ENCODE measurements at regions not wholly inside any gene's neighbourhood (a gene's known extent, or its start where the extent isn't known, plus 50 kb on each side); places are given as distances from the start of the nearest gene placed in this dataset.

GRCh38 chr6:1144842-1145767 is 166.8 kb upstream of the FOXQ1 start:
- no peak for DNase-seq

GRCh38 chr6:1143655-1144054 is 168.2 kb upstream of the FOXQ1 start:
- DNase-seq = no peak

DNA sequence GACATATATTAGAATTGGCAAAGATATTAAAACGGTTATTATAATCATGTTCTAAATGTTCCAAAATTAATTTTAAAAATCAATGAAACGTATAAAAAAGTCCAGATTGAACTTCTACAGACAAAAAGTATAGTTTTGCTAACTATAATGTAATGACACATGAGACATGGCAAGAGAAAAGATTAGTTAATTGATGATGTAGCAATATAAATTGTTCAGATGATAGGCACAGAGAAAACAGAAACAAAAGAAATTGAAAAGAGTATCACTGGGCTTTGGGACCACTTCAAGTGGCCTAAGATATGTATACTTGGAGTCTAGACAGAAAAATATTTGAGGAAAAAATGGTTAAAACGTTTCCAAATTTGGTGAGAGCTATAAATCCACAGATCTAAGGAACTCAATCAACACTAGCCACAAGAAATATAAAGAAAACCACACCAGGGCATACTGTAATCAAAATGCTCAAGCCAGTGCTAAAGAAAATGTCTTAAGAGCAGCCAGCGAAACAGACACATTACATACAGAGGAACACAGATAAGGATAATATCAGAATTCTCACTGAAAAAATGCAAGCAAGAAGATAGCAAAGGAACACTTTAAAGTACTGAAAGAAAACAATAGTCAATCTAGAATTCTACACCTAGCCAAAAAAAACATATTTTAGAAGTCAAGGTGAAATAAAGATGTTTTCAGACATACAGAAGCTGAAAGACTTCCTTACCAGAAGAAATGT is 172.6 kb upstream of the FOXQ1 start:
- no peak for DNase-seq

- DNase-seq = no peak
These were observed 174.0 kb upstream of the FOXQ1 start for GRCh38 chr6:1137849-1138248.

DNA sequence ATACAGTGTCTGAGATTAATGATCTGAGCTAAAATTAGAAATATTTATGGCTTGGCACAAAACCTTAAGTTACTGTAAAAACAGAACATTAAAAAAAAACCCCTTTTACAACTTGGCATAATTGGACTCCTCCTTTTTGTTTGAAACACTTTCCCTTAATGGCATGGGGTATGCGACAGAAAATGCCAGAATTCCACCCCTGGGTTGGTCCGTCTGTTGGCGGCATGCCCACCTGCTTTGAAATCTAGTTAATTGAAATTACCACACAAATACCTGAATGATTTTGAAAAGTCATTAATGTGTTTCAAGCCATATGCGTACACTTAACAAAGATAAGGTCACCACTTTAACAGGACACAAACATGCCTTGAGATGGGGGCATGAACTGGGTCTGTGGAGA is 175.1 kb upstream of the FOXQ1 start:
- no peak for DNase-seq

DNA sequence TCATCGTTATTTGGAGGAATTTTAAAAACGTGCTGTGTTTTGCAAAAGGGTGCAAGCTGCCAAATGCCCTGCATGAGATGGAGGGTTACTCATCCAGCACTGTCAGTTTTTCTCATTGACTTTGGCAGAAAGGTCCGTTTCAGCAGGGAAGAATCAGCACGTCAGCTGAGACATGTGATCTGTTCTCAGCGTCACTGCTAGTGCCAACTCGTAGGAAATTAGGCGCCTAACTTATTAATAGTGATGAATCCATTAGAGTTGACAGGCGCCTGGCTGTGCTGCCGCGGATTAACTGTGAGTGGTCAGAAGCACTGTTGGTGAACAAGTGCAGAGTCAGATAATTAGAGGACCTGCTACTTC is 175.5 kb upstream of the FOXQ1 start:
- DNase-seq = no peak

DNA sequence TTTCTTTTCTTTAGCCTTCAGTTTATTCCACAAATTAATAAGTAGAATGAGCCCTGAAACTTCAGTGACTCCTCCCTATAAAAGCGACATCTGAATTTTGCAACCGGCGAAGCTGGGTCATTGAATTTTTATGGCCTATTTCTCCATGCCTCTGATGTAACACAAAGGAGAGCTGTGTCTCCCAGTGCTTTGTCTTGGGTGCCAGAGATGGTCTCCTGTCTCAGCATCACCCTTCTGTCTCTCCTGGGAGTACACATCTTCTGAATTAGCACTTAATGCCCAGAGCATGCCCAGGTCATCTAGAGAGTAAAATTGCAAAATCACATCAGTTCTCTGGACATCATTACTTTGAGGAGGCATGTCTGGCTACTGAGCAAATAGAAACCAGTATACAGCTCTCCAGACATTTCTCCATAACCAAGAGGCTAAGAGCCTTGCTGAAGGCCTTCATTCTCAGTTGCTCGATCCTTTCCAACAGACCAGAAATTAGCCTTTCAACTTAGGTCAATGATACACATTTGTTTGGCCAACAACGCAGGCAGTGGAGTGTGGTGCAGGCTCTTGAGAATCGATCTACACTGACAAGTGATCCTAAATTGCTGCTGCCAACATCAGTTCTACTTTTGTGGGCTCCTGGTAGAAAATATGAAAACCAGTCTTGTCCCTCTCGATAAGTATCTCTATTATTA is 176.0 kb upstream of the FOXQ1 start:
- no peak for DNase-seq

DNA sequence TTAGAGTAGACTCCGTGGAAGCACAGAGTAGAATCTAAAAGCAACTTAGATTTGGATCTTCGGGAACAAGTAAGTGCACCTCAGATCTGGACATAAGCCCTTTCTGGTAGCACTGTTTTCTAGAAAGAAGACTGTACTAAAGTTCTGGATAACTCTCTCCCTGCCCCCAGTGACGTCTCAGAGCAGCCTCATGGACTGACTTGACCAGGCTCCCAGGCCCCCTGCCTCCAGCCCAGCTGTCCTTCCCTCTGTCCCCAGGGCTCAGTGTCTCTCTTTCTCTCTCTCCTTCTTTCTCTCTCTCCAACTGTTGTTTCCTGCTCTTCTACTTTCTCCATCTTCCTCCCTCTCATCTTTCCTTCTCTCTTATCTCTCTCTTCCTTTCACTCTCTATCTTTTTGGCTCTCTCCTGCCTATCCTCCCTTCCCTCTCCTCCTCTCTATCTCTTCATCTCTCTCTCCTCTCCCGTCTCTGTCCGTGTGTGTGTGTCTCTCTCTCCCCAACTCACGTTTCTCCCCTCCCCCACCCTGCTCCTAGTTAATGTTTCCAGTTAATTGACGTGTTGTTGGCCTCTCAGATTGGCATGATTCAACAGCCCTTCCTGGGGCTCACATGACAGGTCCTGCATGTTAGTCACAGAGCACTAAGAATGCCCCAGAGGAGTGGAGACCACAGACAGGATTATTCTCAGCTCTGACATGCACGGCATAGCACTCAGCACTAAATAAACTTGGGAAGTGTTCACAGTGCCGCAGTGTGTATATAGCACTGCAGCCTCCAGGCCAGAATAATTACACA is 180.4 kb upstream of the FOXQ1 start:
- peak; percentile 64 for DNase-seq

DNA sequence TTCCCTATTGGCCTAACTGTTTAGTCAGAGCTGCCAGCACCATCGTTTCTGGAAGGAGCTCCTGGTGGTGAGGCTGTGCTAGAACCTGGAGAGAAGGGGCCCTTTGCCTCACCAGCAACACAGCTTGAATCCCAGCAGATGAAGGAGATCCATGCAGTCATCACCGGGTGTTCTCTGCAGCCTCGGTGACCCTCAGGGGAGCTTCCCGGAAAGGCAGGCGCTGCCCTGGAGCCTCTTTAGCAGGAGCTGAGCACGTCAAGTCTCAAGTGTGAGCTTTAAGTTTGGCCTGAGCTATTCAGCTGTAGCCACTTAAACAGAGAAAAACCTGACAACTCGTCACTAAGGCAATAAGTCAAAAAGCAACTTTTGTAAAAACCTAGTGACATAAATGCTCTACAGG is 181.2 kb upstream of the FOXQ1 start:
- DNase-seq = no peak

DNA sequence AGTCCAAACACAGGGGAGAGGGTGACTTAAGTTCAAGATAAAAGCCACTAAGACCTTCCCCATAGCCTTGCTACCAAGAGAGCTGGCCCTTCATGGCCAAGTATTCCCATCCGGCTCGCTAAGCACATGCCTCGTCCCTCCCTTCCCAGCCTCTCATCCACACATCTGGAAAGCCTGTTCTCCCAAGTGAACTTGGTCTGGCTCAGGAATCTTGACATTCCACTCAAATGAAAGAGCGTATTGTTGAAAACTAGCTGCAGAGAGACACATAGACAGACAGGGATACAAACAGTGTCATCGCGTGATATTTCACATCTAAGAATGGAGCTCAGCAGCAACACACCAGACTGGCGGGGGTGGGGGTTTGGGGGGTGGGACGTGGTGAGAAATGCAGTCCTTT is 182.8 kb upstream of the FOXQ1 start:
- no peak for DNase-seq

DNA sequence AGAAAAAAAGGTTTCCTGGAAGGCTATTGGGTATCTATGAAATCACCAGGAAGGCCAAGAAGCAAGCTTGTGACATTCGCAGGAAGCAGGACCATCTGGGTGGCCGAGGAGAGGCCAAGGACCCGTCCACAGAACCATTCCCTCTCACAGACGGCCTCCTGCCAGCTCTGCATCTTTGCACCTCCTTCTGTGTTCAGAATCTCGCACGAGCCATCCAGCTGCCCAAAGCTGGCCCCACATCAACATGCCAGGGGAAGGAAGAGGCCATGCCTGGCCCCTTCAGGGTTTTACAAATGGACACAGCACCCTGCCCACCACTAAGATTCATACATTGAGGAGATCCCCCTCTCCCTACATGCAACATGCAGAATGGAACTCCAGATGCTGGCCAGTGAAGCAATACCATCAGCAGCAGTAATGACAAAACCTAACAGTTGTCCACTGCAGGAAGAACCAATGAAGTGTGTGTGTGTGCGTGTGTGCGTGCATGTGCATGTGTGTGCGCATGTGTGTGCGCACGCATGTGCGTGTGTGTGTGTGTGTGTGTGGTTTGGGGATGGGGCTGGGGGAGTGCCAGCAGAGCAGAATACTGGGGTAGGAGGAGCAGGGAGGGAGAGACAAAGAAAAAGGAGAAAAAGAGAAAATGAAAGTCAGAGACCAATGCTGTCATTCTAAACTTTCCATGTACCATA is 184.2 kb upstream of the FOXQ1 start:
- no peak for DNase-seq

- DNase-seq = no peak
These were observed 184.8 kb upstream of the FOXQ1 start for GRCh38 chr6:1127129-1127528.

- no peak for DNase-seq
These were observed 185.9 kb upstream of the FOXQ1 start for GRCh38 chr6:1126036-1126435.

DNA sequence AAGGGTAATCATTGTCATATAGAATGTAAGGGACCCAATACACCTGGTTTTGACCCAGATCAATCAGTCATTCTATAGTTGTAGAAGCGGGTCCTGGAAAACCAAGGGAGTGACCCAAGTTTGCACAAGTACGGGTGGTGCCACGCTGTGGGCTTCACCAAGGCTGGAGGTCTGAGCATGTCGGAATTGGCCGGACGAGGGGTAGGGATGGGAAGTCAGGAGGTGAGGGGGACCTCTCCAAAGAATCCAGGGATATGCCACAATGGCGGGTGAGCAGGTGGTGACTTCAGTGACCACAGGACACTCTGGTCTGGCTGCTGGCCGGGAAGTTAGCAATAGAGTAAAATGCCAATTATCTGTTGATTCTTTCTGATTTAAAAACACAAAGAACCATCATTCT is 186.6 kb upstream of the FOXQ1 start:
- DNase-seq = no peak

DNA sequence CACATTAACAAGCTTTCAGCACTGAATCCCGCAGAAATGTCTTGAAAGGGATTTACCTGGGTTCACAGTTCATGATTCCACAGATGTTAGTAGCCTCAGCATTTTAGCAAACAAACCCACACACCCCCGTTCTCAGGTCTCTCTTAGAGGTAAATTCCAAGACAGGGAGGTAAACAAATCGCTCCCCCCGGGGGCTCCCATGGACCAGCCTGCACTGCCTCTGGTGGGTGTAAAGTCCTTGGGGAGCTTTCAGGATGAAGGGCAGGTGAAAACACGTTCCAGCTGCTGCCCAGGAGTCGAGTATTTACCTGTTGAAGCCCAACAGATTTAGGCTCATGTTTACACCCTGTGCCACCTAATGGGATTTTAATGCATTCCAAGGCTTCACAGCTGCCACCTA is 187.0 kb upstream of the FOXQ1 start:
- no peak for DNase-seq

DNA sequence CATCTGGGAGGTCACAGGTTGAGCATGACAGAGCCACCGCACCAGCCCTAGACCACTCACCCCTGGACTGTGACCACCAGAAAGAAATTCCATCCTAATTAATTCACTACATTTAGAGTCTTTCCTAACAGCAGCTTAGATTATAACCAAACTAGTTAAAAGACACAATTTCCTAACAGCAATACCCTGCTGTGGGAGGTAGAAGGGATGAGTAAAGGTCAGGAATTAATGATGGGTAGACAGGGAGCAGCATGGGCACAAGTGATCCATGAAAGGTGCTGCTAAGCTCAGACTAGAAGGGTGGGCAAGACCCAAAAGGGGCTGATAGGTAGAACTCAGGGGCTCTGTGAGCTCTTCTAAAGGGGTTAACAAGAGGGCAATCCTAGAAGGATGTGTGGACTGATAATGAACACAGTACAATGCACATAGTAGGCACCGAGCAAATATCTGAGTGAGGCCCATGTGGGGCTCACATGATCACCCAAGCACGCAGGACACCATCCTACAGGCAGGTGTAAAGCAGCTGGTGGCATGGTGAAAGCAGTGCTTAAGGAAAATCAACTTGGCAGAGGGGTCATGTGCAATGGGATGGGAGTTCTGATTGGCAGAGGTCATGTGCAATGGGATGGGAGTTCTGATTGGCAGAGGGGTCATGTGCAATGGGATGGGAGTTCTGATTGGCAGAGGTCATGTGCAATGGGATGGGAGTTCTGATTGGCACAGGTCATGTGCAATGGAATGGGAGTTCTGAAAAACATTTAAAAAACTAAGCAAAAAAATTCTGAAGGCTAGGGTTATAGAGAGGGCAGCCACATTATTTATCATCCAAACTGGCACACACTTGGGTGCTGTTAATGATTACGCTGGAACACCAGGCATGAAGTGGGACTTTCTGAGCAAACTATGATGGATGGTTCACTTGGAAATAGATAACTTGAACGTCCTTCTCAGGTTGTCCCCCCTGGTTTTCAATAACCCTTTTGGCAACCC is 188.2 kb upstream of the FOXQ1 start:
- no peak for DNase-seq

DNA sequence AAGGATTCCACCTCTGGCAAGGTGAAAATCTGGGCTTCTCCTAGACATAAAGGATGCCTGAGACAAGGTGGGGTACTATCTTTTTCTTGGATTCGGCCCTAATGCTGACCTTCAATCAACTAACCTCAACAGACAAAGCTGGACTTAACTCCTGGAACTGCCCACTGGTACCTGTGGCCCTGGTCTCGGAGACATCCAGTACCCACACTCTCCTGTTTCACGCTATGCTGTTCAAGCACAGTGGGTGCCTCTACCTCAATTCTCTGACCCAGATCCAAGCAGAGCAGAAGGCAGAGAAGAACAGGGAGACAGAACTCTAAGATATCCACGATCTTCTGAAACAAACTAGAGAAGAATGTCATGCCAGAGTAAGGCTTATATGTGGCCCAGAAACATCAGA is 189.8 kb upstream of the FOXQ1 start:
- no peak for DNase-seq

DNA sequence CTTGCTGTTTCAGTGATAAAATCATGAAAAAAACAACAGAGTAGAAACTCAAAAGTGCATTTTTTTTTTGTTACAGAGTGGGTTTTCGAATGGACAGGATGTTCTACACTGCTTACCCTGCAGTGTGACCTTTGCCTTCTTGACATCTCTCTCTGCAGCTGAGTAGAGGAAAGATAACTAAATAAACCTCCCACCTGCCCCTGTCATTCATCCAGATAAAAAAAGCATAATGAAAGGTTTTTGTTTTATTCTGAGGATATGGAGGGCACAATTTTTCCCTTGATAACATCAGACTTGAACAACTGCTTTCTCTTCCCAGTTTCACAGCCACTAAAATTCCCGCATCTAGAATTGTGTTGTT is 193.6 kb upstream of the FOXQ1 start:
- no peak for DNase-seq

- DNase-seq = no peak
These were observed 194.2 kb upstream of the FOXQ1 start for GRCh38 chr6:1117530-1118286.

GRCh38 chr6:1116149-1116548 is 195.7 kb upstream of the FOXQ1 start:
- no peak for DNase-seq

Data from amniotic stem cell (primary cell).